ENCODE measurements at regions not wholly inside any gene's neighbourhood (a gene's known extent, or its start where the extent isn't known, plus 50 kb on each side); places are given as distances from the start of the nearest gene placed in this dataset.

GRCh38 chr21:28099001-28099705 is 893.5 kb downstream of the LTN1 start:
- no peaks in the 10 kb centered on the region for H3K27me3 ChIP-seq (ENCODE audit: insufficient read depth, low read length, poor library complexity)
- H2AFZ ChIP-seq (ENCODE audit: low read depth, low read length): no peak overlapping the region
- no peak for TF ChIP-seq CTCF (IDR thresholded peaks at IDR 0.05; ENCODE audit: borderline replicate concordance, extremely low read depth, low read length, poor library complexity, severe bottlenecking)
- no peak for TF ChIP-seq EZH2 (IDR thresholded peaks at IDR 0.05; ENCODE audit: borderline replicate concordance, low read depth, low read length, severe bottlenecking)
- no peaks in the 10 kb centered on the region for H3K79me2 ChIP-seq (ENCODE audit: insufficient read depth, low read length)
- no peaks in the 10 kb centered on the region for H4K20me1 ChIP-seq (ENCODE audit: insufficient read depth, low read length)
- H3K4me2 ChIP-seq (ENCODE audit: insufficient read depth, low read length): no peak overlapping the region
- H3K4me3 ChIP-seq (ENCODE audit: low read depth in 1 of 2, low read length in 2 of 2): no peak overlapping the region
- H3K9me3 ChIP-seq (ENCODE audit: insufficient read depth, low read length, severe bottlenecking): no peaks in the 10 kb centered on the region
- no peaks in the 10 kb centered on the region for H3K36me3 ChIP-seq (ENCODE audit: insufficient read depth, low read length)
- no peak overlapping the region for H3K27ac ChIP-seq (ENCODE audit: low read length)
- ATAC-seq (ENCODE audit: insufficient read depth, low read depth): no peak
- no peaks in the 10 kb centered on the region for H3K4me1 ChIP-seq (ENCODE audit: insufficient read depth, low read length)
- no peak for DNase-seq
- no peak overlapping the region for H3K9ac ChIP-seq (ENCODE audit: low read depth, low read length)

DNA sequence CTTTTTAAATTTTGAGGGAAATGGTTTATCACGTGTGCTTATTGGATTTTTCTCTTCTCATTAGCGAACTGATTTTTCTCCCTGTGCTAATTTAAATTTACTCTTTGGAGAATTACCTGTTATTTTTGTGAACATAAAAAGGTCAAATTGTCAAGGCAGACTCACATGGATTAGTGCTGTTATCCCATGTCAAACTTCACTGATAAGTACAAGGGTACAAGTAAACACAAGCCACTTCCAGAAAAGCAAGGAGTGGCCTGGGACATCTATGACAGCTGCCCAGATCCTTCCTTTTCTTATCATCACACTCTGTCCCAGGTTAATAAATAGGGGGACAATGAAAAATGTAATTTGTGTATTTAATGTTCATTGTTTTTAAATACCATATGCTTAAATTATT is 901.2 kb downstream of the LTN1 start:
- ATAC-seq (ENCODE audit: insufficient read depth, low read depth): no peak
- Histone ChIP-seq H2AFZ (ENCODE audit: low read depth, low read length) (no peak overlapping the region), H3K4me3 (ENCODE audit: low read depth in 1 of 2, low read length in 2 of 2) (no peak overlapping the region), H3K4me1 (ENCODE audit: insufficient read depth, low read length) (no peaks in the 10 kb centered on the region), H3K27ac (ENCODE audit: low read length) (no peak overlapping the region), H4K20me1 (ENCODE audit: insufficient read depth, low read length) (no peaks in the 10 kb centered on the region), H3K27me3 (ENCODE audit: insufficient read depth, low read length, poor library complexity) (no peaks in the 10 kb centered on the region), H3K9me3 (ENCODE audit: insufficient read depth, low read length, severe bottlenecking) (no peaks in the 10 kb centered on the region), H3K79me2 (ENCODE audit: insufficient read depth, low read length) (no peaks in the 10 kb centered on the region), H3K9ac (ENCODE audit: low read depth, low read length) (no peak overlapping the region), H3K36me3 (ENCODE audit: insufficient read depth, low read length) (no peaks in the 10 kb centered on the region), H3K4me2 (ENCODE audit: insufficient read depth, low read length) (no peak overlapping the region)
- TF ChIP-seq CTCF (IDR thresholded peaks at IDR 0.05; ENCODE audit: borderline replicate concordance, extremely low read depth, low read length, poor library complexity, severe bottlenecking) (no peak), EZH2 (IDR thresholded peaks at IDR 0.05; ENCODE audit: borderline replicate concordance, low read depth, low read length, severe bottlenecking) (no peak)
- DNase-seq: no peak

GRCh38 chr21:28090546-28090945 is 902.1 kb downstream of the LTN1 start:
- no peaks in the 10 kb centered on the region for H3K9me3 ChIP-seq (ENCODE audit: insufficient read depth, low read length, severe bottlenecking)
- H4K20me1 ChIP-seq (ENCODE audit: insufficient read depth, low read length): no peaks in the 10 kb centered on the region
- H3K27me3 ChIP-seq (ENCODE audit: insufficient read depth, low read length, poor library complexity): no peaks in the 10 kb centered on the region
- no peak for DNase-seq
- no peak overlapping the region for H3K4me3 ChIP-seq (ENCODE audit: low read depth in 1 of 2, low read length in 2 of 2)
- H3K27ac ChIP-seq (ENCODE audit: low read length): no peak overlapping the region
- no peaks in the 10 kb centered on the region for H3K79me2 ChIP-seq (ENCODE audit: insufficient read depth, low read length)
- ATAC-seq (ENCODE audit: insufficient read depth, low read depth): no peak
- no peak for TF ChIP-seq CTCF (IDR thresholded peaks at IDR 0.05; ENCODE audit: borderline replicate concordance, extremely low read depth, low read length, poor library complexity, severe bottlenecking)
- TF ChIP-seq EZH2 (IDR thresholded peaks at IDR 0.05; ENCODE audit: borderline replicate concordance, low read depth, low read length, severe bottlenecking): no peak
- H3K9ac ChIP-seq (ENCODE audit: low read depth, low read length): no peak overlapping the region
- no peaks in the 10 kb centered on the region for H3K36me3 ChIP-seq (ENCODE audit: insufficient read depth, low read length)
- no peak overlapping the region for H3K4me2 ChIP-seq (ENCODE audit: insufficient read depth, low read length)
- H3K4me1 ChIP-seq (ENCODE audit: insufficient read depth, low read length): no peaks in the 10 kb centered on the region
- H2AFZ ChIP-seq (ENCODE audit: low read depth, low read length): no peak overlapping the region
